ENCODE measurements at regions not wholly inside any gene's neighbourhood (a gene's known extent, or its start where the extent isn't known, plus 50 kb on each side); places are given as distances from the start of the nearest gene placed in this dataset.
A peak's percentile ranks its signal among the peaks of the same experiment; 100 is the strongest.

DNA sequence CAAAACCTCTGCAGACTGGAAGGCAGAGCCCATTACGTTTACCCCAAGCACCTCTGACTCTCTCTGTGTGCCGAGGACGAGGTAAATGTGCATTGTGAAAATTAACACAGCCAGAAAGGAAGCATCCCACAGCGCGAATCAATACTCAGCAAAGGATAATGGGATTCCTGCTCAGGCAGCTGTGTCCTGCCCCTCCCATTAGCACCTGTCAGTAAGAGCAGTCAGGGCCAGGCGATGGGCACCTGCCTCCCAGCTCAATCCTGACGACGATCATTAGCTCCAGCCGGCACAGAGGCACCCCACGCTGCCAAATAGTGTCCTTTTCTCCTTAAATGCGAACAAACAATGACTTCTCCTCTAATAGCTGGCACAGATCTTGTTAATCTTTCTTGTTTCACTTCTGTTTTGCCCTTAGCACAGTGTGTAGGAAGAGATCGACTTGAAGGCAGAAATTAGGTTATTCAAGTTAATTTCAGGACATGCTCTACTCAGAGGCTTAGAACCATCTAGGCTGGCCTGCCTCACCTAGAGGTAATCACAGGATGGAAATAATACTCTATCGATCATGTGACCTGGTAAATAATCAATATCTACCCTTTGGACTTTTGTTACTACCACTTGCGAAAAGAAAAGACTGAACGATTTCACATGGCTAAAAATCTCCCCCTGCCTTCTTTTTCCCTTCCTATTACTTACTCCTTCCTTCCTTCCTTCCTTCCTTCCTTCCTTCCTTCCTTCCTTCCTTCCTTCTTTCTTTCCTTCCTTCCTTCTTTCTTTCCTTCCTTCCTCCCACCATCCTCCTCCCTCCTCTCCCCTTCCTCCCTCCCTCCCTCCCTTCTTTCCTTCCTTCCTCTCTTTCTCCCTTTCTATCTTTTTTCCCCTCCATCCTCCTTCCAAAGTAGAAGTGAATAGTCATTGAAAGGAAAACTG lies 487.9 kb upstream of the ID2 start:
- no peak for DNase-seq

DNA sequence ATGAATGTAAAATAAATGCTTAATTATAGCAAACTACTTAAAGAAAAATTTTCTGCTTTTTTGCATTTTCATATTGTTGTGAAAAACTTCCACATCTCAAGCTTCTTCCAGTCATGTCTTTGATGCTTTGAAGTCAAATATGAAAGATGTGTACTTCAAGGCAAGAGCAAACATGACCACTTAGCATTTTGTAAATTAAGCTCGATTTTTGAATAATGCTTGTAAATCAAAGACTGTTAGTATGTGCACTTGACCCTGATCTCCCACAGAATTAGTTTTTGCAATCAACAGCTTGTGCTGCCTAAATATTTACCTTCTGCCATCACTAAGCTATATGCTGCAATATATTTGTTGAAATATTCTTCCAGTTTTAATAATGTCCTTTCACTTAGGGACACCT lies 486.1 kb upstream of the ID2 start:
- DNase-seq = no peak

DNA sequence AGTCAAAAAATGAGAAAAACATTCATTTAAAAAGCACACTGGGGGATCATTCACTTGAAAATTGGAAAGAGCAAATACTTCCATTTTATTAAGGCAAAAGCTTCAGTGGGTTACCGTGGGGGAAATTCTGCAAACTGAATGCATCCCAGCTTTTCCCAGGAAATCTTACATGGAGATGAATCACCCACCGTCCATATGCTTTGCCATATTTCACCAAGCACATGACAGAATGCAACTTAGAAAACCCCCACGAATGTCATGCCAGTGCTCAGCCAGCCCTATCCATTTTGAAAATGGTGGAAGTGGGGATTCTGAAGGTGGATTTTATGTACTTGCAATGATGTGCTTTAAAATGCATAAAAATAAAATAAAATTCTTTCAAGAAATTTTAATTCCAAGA lies 485.5 kb upstream of the ID2 start:
- no peak for DNase-seq

DNA sequence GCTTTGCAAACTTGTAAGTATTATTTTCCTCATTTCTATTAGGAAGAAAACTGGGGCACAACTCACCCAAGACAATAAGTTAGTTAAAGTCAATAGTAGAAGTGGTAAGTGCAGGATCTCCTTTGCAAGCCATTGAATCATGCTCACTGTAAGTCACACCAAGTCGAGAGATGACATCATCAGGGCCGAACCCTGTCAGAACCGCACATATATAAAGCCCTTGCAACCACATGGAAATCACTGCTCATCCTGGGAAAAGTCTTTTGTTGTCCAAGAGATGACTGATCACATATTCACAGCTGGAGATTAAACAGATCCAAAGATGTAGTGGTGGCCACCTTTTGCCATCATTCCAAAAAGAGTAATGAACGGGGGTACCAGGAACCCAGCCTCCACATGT lies 484.8 kb upstream of the ID2 start:
- DNase-seq = no peak

DNA sequence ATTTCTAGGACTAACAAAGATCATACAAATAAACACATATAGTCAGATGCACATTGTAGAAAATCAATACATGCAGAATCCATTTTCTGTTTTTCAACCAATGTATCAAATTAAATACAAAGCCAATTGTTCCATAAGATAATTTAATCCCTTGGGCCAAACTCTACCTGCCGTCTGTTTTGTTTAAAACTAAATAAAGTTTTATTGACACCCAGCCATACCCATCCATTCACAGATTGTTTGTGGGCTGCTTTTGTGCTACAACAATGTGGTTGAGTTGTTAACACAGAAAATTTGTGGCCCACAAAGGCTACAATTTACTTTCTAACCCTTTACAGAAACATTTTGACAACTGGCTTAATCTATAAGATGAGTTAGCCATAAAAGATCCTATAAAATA lies 484.0 kb upstream of the ID2 start:
- DNase-seq = no peak

DNA sequence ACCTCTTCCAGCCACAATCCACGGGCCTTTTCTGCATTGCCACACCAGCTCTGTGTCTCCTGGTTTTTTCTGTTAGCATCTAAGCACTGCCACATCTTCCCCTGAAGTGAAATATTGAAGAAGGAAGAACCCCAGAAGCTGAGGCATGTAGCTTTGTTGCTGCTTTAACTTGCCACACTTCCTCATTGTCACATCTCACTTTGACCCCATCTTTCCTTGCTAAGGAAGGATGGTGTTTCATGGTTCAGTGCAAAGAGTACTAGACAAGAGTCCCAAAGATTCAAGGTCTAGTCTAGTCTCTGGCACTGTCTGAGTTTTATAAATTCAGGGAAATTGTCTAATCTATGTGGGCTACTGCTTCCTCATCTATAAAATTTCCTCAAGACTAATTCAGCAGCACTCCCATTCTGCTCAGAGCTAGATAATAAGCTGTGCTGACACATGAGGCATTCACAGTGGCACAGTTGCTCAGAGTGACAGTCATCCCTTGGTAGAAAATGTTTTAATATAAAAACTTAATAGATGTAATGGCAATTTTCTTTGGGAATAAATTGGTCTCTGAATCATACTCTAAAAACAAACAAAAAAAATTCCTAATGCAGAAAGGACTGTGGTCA lies 483.0 kb upstream of the ID2 start:
- DNase-seq = no peak

DNA sequence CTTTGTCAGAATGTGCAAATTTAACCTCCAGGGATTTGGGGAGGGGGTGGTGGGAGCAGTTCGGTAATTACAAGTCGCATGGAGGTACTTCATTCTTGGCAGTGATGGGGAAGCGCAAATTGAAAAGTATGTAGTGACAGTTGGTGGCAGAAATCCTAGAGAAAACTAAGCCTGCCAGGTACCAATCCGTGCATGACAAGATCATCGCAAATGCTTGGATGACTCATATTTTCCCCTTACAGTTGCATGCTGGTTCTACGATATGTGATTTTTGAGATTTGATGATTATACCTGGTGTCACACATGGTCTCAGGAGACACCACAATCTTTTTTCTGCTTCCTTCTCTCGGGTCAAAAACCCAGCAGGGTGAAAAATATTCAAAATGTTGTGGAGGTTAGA lies 479.7 kb upstream of the ID2 start:
- DNase-seq = no peak

DNA sequence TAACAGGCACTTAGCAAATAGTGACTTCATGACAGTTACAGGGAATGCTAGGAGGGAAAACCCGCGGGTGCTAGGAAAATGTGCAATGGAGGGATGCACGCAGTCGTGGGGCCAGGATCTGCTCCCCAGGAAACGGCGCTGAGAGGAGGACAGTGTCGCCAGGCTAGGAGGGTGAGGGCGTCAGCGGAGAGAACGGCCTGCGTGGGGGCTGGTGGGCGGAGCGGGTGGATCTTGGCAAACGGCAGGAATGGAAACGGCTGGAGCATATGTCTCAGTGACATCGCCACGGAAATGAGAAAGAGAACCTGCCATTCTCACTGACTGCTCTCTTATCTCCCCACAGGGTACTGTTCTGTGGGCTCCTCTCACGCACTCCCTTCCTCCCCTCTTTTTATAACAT lies 478.5 kb upstream of the ID2 start:
- no peak for DNase-seq

DNA sequence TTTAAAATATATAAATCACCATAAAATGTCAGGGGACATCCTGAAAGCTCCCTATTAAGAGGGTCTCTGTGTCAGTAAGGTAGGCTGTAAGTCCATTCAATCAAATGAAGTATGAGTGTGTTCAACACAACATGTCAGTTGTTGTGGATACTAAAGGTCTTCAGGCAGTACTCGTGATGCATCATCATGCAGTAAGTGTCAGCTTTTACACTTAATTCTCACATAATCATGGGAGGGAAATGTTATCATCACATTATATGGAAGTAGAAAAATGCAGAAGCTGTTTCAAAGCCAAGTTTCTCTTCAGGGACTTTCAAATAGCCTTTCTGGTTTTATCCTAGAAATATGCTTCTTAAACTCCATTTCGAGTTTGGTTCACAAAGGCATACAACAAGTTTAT lies 477.1 kb upstream of the ID2 start:
- DNase-seq = no peak

DNA sequence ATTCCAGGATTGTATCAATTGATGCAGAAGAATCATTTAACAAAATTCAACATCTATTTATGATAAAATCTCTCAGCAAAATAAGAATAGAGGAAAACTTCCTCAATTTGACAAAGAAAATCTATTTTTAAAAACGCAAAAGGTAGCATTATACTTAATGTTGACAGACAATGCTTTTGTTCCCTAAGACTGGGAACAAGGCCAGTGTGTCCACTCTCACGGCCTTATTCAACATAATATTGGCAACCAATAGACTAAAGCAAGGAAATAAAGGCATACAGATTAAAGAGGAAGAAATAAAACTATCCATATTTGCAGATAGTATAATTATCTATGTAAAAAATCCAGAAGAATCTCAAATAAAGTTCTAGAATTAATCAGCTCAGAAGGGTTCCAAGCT lies 472.4 kb upstream of the ID2 start:
- DNase-seq = no peak

DNA sequence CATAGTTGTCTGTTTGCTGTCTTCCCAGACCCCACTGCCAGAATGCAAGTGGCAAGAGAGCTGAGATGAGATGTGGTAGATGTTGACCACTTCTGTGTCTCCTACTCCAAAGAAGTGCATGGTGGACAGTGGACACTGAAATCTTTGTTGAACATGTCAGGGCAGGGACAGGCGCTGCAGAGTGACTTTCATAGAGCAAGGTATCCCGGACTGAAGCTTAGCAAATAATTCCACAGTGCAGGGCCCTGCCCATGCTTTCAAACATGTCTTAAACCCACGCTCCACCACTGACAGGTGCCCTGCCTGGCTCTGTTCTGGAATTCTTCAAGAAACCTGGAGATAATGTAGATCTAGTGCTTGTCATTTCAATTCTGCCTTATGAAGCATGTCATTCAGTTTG lies 470.5 kb upstream of the ID2 start:
- DNase-seq = no peak

DNA sequence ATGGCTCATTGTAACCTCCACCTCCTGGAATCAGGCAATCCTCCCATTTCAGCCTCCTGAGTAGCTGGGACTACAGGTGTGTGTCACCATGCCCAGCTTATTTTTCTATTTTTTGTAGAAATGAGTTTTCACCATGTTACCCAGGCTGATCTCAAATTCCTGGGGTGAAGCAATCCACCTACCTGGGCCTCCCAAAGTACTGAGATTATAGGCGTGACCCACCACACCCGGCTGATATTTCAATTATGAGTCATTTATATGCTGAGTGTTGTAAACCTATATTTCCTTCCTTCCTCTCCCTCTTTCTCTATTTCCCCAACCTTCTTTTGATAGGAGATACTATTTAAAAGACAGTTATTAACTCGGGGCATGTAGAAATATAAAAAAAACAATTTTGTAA lies 469.6 kb upstream of the ID2 start:
- DNase-seq = no peak

DNA sequence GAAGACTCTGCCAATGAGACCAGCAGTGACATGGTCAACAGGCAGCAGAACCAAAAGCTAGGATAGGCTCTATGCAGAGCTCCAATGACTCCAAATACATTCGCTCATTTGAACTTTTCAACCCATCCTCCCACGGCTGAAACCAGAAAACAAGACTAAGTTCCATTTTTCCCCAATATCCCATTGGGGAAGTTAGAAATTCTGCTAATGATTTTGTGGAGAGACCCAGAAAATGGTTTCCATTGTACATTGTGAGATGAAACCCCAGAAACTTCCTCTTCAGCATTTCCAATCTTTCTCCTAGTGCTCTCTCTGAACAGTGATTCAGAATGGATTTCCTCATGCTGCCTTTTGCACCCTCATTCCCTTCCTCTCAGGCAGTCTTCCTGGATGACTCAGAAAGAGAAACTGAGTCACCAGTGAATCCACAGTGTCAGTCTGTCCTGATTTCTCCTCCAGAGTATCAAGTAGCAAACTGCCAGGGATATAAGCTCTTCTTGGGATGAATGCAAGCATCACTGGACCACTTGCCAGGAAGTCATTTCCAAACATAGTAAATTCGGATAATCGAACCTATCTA lies 467.7 kb upstream of the ID2 start:
- DNase-seq = no peak

DNA sequence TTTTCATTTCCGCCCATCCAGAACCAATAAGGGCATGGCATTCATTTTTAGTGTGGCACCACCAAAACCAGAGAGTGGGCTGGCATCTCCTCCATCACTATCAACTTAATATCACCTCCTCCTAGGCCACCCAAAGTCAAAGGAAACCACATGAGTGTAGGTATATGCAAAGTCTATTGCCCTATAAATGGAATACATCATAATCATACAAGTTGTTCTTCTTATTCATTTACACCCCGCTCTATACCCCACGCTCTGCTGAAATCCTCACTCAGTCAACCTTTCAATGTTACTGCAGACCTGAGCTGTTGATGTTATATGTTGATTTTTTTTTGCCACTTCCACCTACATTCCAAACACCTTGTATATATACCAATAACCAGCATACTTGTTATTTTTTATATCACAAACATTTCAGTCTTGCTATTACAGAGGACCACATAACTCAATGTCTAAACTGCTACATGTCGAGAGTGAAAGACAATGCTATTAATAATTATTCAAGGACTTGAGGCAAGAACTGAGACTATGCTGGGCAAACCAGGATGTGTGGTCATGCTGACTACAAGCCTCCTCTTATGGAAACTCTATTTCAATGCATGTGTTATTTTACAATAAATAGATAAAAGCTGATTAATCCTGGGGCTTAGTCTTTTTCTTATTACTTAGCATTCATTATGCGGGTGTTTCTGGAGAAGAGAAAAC lies 466.5 kb upstream of the ID2 start:
- no peak for DNase-seq

DNA sequence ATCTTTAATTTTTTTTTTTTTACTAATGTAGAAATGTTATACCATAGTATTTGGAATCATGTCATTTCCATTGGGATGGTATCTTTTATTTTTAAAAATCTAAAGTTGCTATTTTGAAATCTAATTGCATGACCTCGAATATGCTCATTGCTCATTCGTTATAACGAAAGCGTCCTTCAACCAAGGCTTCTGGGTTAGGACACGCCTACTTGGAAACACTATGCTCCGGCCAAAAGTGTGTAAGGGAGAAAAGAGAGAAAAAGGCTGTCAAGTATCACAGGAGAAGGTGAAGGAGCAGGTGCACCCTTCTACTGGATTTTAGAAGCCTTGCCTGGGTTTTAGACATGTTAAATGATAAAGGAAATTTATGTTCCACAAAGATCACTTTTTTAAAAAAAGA lies 465.9 kb upstream of the ID2 start:
- no peak for DNase-seq

DNA sequence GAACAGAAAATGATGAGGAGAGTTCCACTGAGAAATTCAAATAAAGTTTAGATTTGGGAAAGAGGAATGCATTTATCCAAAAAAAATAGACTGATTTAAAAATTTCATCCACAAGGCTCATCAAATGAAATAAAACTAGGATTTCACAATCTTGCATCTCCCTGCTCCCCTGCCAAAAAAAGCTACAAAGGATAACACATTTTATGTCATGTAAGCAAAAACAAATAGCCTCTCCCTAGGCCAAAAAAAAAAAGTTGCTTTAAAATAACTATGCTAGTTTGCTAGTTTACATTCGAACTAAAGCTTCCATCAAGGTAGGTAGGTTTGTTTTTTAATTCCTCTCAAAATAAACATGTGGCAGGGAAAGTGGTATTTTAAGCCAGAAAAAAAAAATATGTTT lies 465.5 kb upstream of the ID2 start:
- DNase-seq = no peak

DNA sequence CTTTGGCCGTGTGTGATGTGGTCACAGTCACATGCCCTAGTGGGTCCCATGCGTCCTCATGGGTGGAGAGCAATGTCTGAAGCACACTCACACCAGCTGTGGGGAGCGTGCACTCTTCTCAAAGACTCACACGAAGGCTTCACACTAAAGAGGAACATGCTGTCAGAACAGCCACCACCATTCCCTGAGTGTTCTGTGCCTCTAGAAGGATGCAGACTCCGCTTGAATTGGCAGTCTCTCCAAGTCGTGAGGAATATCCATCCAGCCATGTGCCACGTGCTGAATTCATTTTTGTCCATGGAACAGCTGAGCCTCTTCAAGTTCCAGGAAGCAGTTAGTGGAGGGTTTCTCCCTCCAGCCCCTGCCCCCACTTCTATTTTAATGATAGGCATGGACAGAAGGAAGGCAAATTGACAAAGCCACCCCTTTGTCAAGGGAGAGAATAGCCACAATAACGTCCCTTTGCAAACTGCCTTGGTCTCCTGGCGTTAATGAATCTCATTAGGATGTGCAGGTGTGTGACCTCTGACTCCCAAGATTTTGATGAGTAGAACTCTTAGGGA lies 464.3 kb upstream of the ID2 start:
- peak; percentile 38 for DNase-seq

DNA sequence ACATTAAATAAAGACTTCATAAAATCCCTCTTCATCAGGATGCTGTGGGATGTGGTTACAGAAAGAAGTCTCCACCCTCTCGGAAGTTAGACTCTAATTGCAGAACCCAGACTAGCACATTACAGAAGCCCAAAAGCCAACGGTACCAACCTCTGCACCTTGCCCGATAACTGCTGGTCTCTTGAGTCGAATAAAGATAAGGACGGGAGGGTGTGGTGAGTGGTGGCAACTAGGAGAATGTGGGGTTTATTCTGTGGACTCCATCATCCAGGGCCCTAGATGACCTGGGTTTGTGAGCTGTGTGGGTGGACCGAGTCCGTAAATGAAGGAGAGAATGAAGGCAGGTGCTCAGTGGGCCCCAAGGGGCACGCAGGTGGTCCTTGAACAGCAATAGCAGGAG lies 462.8 kb upstream of the ID2 start:
- no peak for DNase-seq

DNA sequence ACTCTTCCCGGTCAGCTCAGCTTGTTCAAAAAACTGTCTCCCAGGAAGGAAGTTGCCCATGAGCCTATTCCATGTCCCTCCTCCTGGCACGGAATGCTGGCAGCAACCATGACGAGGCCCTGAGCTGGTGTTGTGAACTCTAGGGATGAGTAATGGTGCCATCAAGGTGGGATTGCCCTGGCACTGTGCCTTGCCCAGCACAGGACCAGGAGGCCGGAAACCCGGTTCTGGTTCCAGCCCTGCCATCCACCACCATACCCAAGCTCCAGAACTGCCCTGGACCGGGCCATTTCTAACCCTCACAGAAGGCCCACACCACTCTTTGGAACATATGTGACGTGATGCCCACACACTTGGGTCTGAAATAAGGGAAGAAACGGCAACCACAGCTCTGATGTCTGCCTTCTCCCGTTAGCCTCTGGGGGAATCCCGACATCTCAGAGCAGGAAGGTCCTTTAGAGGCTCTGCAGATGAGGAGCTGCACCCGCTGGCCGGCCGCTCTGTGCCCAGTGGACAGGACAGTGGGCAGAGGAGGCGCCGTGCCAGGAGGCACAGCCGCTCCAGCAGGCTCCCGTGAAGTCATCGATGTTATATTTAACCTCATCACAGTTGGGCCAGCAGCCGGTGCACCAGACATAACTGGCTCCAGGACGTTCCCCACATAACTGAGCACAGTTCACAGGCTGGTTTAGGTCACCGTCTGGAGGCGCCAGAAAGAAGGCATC lies 462.1 kb upstream of the ID2 start:
- DNase-seq = peak; percentile 42

DNA sequence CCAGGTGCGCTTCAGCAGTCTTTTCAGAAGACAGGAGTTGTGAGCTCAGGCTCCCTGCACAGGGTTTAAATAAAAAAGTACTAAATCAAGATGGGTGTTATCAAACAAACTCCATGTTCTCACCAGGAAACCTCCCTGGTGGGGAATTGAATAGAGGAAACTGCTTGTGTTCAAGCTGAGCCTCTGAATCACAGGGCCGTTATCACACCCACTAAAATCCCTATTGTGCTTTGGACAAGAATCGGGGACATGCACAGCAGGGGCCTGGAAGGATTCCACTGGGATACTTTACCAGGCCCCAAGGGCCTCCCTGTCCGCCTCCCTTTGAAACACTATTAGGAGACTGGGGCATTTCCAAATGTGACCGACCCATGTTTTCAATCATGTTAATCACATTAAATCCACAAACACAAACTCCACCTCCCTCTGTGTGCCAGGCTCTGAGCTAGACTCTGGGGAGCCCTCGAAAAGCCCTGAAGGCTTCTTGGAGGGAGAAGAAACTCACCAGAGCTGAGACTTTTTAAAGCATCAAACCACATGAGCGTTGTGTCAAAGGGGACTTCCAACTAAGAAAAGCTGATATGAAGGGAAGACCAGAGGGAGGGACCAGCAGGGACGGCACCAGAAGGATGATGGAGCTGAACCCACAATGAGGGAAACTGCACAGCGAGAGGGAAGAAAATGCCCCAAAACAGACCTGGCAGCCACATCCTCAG lies 458.7 kb upstream of the ID2 start:
- DNase-seq = no peak

DNA sequence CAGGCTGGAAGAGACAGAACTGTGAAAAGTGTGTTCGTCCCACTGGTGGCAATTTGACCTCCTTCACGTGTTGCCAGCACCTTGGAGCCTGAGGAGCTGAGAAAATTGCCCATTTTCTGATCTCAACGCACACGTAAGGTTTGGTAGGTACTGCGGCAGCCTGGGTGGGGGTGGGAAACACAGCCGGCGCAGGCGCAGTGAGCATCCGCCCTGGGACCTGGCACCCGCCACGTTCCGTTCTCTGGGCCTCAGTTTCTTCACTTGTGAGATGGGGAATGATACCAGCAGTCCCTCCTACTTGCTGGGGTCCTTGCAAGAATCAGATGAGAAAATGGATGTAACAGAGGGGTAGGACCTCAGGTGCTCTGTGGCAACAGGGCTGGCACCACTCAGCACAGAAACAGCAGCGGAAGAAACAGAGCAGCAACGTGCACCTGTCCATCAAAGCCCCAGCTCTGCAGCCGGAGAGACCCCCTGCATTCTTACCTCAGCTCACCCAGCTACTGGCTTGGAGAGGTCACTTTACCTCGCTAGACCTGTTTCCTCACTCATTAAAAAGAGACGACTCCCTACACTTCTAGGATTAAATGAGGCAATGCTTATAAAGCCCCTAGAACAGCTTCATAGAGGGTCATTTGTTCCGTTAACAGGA lies 458.0 kb upstream of the ID2 start:
- DNase-seq = no peak

Measured in right hindlimb (tissue), 1 donor.